Cardiac muscle cell (in vitro differentiated cells and primary cell): ENCODE measurements at regions not wholly inside any gene's neighbourhood (a gene's known extent, or its start where the extent isn't known, plus 50 kb on each side); places are given as distances from the start of the nearest gene placed in this dataset.

Source experiments
- DNase-seq, 2 donors: peaks; one replicate each; pipeline versions ENCODE4 v3.0.0 to v3.0.0-alpha.2; 2010 to 2017; ENCODE audit warnings: low read depth in 1 of 2, low spot score in 1 of 2
- H3K27ac ChIP-seq: fragments of 200-600 bp; sonication (generic); 2 replicates; pipeline ENCODE4 v1.5.1; 2016
- H3K27me3 ChIP-seq: fragments of 200-600 bp; sonication (generic); 2 replicates; pipeline ENCODE4 v1.6.0; 2016; ENCODE audit warnings: control low read depth
- H3K36me3 ChIP-seq: fragments of 200-600 bp; sonication (generic); 2 replicates; pipeline ENCODE4 v1.5.1; 2016; ENCODE audit warnings: control low read depth
- H3K4me1 ChIP-seq: fragments of 200-600 bp; sonication (generic); 2 replicates; pipeline ENCODE4 v1.8.1; 2017; ENCODE audit warnings: low read depth, mild to moderate bottlenecking, mixed run types
- H3K4me3 ChIP-seq: fragments of 200-600 bp; sonication (generic); 2 replicates; pipeline ENCODE4 v1.5.1; 2016; ENCODE audit warnings: mild to moderate bottlenecking
- H3K9me3 ChIP-seq: fragments of 200-600 bp; sonication (generic); 2 replicates; pipeline ENCODE4 v1.5.1; 2017; ENCODE audit warnings: low read depth, mild to moderate bottlenecking, control low read depth
- TF ChIP-seq, protein P1 (sequence below): IDR thresholded peaks from 2 replicates; pipeline ENCODE4 v1.5.1; 2012; ENCODE audit warnings: low read depth, mild to moderate bottlenecking, low read length

DNA sequence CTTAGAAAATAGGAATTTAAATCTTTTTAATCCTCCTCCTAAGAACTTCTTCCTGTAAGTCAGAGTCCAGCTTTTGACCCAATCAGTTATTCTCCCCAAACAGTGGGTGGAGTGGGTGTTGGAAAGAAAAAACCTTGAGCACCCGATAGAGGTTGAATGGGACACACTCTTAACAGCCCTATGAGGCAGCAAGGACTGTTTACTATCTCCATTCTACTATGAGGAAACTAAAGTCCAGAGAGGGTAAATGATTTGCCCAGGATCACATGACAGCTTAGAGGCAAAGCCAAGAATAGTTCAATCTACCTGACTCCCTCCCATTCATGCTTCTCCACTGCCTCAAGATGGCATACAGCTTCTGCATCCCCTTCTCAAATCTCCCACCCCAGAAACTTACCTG lies 57.6 kb upstream of the SLC35B4 start:
- H3K4me3 ChIP-seq: no peak overlapping the region
- H3K36me3 ChIP-seq: no peaks in the 10 kb centered on the region
- H3K27me3 ChIP-seq: no peaks in the 10 kb centered on the region
- DNase-seq: no peak
- no peaks in the 10 kb centered on the region for H3K9me3 ChIP-seq
- no peaks in the 10 kb centered on the region for H3K4me1 ChIP-seq
- TF ChIP-seq, protein P1, sequence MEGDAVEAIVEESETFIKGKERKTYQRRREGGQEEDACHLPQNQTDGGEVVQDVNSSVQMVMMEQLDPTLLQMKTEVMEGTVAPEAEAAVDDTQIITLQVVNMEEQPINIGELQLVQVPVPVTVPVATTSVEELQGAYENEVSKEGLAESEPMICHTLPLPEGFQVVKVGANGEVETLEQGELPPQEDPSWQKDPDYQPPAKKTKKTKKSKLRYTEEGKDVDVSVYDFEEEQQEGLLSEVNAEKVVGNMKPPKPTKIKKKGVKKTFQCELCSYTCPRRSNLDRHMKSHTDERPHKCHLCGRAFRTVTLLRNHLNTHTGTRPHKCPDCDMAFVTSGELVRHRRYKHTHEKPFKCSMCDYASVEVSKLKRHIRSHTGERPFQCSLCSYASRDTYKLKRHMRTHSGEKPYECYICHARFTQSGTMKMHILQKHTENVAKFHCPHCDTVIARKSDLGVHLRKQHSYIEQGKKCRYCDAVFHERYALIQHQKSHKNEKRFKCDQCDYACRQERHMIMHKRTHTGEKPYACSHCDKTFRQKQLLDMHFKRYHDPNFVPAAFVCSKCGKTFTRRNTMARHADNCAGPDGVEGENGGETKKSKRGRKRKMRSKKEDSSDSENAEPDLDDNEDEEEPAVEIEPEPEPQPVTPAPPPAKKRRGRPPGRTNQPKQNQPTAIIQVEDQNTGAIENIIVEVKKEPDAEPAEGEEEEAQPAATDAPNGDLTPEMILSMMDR: no peak
- no peak overlapping the region for H3K27ac ChIP-seq

DNA sequence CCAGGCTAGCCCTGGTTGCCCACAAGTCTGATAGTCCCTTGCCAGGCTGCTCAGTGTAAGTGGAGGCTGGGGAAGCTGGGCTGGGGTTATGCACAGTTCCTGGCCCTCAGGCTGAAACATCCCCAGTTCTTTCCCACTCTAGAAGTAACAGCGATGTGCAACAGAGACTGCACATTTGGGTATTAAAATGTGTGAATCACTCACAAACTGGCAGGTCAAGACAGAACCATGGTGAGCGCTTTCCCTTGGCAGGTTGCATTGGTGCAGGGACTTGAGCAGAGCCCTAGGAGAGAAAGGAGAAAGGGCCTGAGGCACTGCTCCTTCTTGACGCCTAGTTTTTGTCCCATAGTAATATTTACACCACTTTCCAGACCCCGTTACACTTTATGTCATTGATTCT lies 56.1 kb upstream of the SLC35B4 start:
- no peaks in the 10 kb centered on the region for H3K36me3 ChIP-seq
- H3K27me3 ChIP-seq: no peaks in the 10 kb centered on the region
- no peaks in the 10 kb centered on the region for H3K9me3 ChIP-seq

DNA sequence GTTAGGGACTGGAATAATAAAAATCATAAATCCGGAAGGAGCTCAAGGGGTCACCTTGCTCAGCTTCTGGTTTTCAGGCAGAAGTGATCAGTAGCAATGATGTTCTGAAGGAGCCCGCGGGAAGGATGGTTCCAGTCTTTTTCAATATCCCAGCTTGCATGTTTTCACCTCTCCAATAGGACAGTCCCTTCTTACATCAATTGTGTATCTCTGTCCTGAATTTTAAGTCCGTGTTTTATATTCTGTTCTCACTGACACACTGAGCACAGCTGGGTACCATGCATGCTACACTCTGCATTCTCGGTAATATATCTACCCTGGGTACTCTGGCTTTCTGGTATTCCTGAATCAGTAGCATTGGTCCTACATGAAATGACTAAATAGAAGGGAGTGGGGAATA lies 55.2 kb upstream of the SLC35B4 start:
- no peaks in the 10 kb centered on the region for H3K4me1 ChIP-seq
- no peak for DNase-seq
- H3K9me3 ChIP-seq: no peaks in the 10 kb centered on the region
- no peaks in the 10 kb centered on the region for H3K36me3 ChIP-seq
- H3K4me3 ChIP-seq: no peak overlapping the region
- TF ChIP-seq, protein P1: no peak
- H3K27ac ChIP-seq: no peak overlapping the region
- H3K27me3 ChIP-seq: no peaks in the 10 kb centered on the region

More for the DNA sequence above, 56.1 kb upstream of the SLC35B4 start:
- Histone ChIP-seq H3K27ac (no peak overlapping the region), H3K4me3 (no peak overlapping the region), H3K4me1 (no peaks in the 10 kb centered on the region)
- no peak for DNase-seq
- TF ChIP-seq, protein P1: no peak

DNA sequence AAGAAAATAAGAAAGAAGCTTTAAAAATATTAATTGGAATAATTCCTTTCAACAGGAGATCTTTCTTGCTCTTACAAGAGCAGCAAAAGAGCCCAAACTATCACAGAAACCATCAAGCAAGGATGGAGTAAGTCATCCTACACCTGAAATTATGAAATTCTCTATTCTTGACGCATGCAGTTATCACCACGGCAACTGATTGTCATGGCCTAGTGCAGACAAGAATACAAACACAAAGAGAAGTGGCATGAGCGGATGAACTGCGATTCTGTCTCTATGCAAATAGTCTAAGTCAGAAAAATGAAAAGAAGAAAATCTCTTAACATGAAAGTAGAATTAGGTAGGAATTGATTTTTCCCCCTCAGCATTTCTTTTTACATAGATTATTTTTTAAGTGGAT lies 54.8 kb upstream of the SLC35B4 start:
- Histone ChIP-seq H3K27ac (no peak overlapping the region), H3K4me3 (no peak overlapping the region), H3K36me3 (no peaks in the 10 kb centered on the region), H3K9me3 (no peaks in the 10 kb centered on the region), H3K27me3 (no peaks in the 10 kb centered on the region), H3K4me1 (no peaks in the 10 kb centered on the region)
- TF ChIP-seq, protein P1: no peak
- DNase-seq: no peak

DNA sequence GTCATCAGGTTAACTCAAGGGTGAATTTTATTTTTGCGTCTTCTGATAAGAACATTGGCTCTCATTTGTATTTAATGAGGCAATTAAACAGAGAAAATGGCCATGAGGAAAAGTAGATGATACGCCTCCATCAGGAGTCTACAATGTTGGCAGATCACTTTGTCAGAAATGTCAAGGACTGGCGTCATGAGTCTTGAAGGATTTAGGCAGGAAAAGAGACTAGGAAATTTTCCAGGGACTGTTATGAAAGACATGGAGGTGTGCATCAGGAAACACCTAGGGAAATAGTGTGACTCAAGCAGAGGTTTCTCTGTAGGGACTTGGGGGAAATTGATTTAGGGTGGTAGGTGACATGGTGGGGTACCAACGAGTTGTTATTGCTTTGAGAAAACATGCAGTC lies 53.4 kb upstream of the SLC35B4 start:
- H3K9me3 ChIP-seq: no peaks in the 10 kb centered on the region
- TF ChIP-seq, protein P1: no peak
- no peaks in the 10 kb centered on the region for H3K4me1 ChIP-seq
- H3K27me3 ChIP-seq: no peaks in the 10 kb centered on the region
- no peak overlapping the region for H3K4me3 ChIP-seq
- no peak overlapping the region for H3K27ac ChIP-seq
- no peaks in the 10 kb centered on the region for H3K36me3 ChIP-seq
- no peak for DNase-seq
